HG03280 (cell line): ENCODE measurements at regions not wholly inside any gene's neighbourhood (a gene's known extent, or its start where the extent isn't known, plus 50 kb on each side); places are given as distances from the start of the nearest gene placed in this dataset.
"Not testable (repeated sequence)": the region's sequence is repeated elsewhere in the genome, so short reads cannot be mapped to it uniquely, and the experiment has no call there.

ENCODE experiments used
- ATAC-seq: cut with Tn5 transposase; IDR thresholded peaks from one replicate; pipeline ENCODE4 v1.9.1; 2021; ENCODE audit warnings: mild to moderate bottlenecking, moderate library complexity; ENCODE audit not compliant: unreplicated experiment

- ATAC-seq, result no peak
These were observed 174.3 kb downstream of the CPS1 start for GRCh38 chr2:210730672-210731071.

- not testable (repeated sequence) for ATAC-seq
These were observed 190.4 kb downstream of the CPS1 start for GRCh38 chr2:210746826-210747225.

- ATAC-seq, result no peak
These were observed 196.1 kb downstream of the CPS1 start for GRCh38 chr2:210752532-210752931.

- ATAC-seq, result no peak
These were observed 197.0 kb downstream of the CPS1 start for GRCh38 chr2:210753386-210753785.

- ATAC-seq, result no peak
These were observed 200.5 kb downstream of the CPS1 start for GRCh38 chr2:210756855-210757254.

GRCh38 chr2:210762604-210763588 is 206.5 kb downstream of the CPS1 start:
- no peak for ATAC-seq

GRCh38 chr2:210768329-210768910 is 212.0 kb downstream of the CPS1 start:
- ATAC-seq, result no peak

GRCh38 chr2:210776756-210777155 is 220.4 kb downstream of the CPS1 start:
- ATAC-seq, result no peak

GRCh38 chr2:210782222-210782621 is 225.8 kb downstream of the CPS1 start:
- no peak for ATAC-seq

GRCh38 chr2:210787831-210788230 is 231.4 kb downstream of the CPS1 start:
- not testable (repeated sequence) for ATAC-seq

- ATAC-seq, result no peak
These were observed 235.6 kb downstream of the CPS1 start for GRCh38 chr2:210792000-210792399.

GRCh38 chr2:210795506-210795905 is 239.1 kb downstream of the CPS1 start:
- ATAC-seq, result no peak

- ATAC-seq, result no peak
These were observed 241.8 kb downstream of the CPS1 start for GRCh38 chr2:210798180-210798579.

- no peak for ATAC-seq
These were observed 258.0 kb downstream of the CPS1 start for GRCh38 chr2:210814251-210815025.

GRCh38 chr2:210816769-210817168 is 260.4 kb downstream of the CPS1 start:
- no peak for ATAC-seq

GRCh38 chr2:210818473-210818872 is 262.1 kb downstream of the CPS1 start:
- no peak for ATAC-seq

- no peak for ATAC-seq
These were observed 277.0 kb downstream of the CPS1 start for GRCh38 chr2:210833403-210833802.

- ATAC-seq, result no peak
These were observed 282.6 kb downstream of the CPS1 start for GRCh38 chr2:210839034-210839433.

- ATAC-seq, result no peak
These were observed 283.1 kb downstream of the CPS1 start for GRCh38 chr2:210839450-210839849.

GRCh38 chr2:210842896-210843295 is 286.5 kb downstream of the CPS1 start:
- ATAC-seq, result no peak

- ATAC-seq, result no peak
These were observed 287.6 kb downstream of the CPS1 start for GRCh38 chr2:210844016-210844415.
